AG08395 (cell line): ENCODE measurements at regions not wholly inside any gene's neighbourhood (a gene's known extent, or its start where the extent isn't known, plus 50 kb on each side); places are given as distances from the start of the nearest gene placed in this dataset.

Source experiments
- DNase-seq: peaks from one replicate; pipeline ENCODE4 v3.0.0; 2012; ENCODE audit warnings: mixed read lengths, low spot score

GRCh38 chr3:28089527-28089897, 151.9 kb upstream of the CMC1 start:
- DNase-seq: no peak

- DNase-seq: no peak
Observed at GRCh38 chr3:28099296-28099695, 142.1 kb upstream of the CMC1 start.

GRCh38 chr3:28101705-28102104, 139.7 kb upstream of the CMC1 start:
- DNase-seq: no peak

GRCh38 chr3:28103861-28104260, 137.6 kb upstream of the CMC1 start:
- no peak for DNase-seq

GRCh38 chr3:28104896-28105534, 136.4 kb upstream of the CMC1 start:
- no peak for DNase-seq

GRCh38 chr3:28109829-28110228, 131.6 kb upstream of the CMC1 start:
- DNase-seq: no peak

- no peak for DNase-seq
Observed at GRCh38 chr3:28110869-28111268, 130.6 kb upstream of the CMC1 start.

- no peak for DNase-seq
Observed at GRCh38 chr3:28114893-28115292, 126.5 kb upstream of the CMC1 start.

- DNase-seq: no peak
Observed at GRCh38 chr3:28115316-28115715, 126.1 kb upstream of the CMC1 start.

- no peak for DNase-seq
Observed at GRCh38 chr3:28117598-28117997, 123.8 kb upstream of the CMC1 start.

- no peak for DNase-seq
Observed at GRCh38 chr3:28118087-28118486, 123.3 kb upstream of the CMC1 start.

GRCh38 chr3:28122227-28122626, 119.2 kb upstream of the CMC1 start:
- no peak for DNase-seq

GRCh38 chr3:28124882-28125281, 116.5 kb upstream of the CMC1 start:
- DNase-seq: no peak

- no peak for DNase-seq
Observed at GRCh38 chr3:28125342-28125741, 116.1 kb upstream of the CMC1 start.

- no peak for DNase-seq
Observed at GRCh38 chr3:28130836-28131235, 110.6 kb upstream of the CMC1 start.

- DNase-seq: no peak
Observed at GRCh38 chr3:28132941-28133340, 108.5 kb upstream of the CMC1 start.

GRCh38 chr3:28134198-28134597, 107.2 kb upstream of the CMC1 start:
- DNase-seq: no peak

- DNase-seq: no peak
Observed at GRCh38 chr3:28134792-28135375, 106.5 kb upstream of the CMC1 start.

- no peak for DNase-seq
Observed at GRCh38 chr3:28136607-28137216, 104.7 kb upstream of the CMC1 start.

- no peak for DNase-seq
Observed at GRCh38 chr3:28138043-28138610, 103.3 kb upstream of the CMC1 start.

GRCh38 chr3:28139288-28139687, 102.1 kb upstream of the CMC1 start:
- no peak for DNase-seq

GRCh38 chr3:28139967-28140634, 101.3 kb upstream of the CMC1 start:
- no peak for DNase-seq

- no peak for DNase-seq
Observed at GRCh38 chr3:28140664-28141063, 100.8 kb upstream of the CMC1 start.
